ENCODE measurements at regions not wholly inside any gene's neighbourhood (a gene's known extent, or its start where the extent isn't known, plus 50 kb on each side); places are given as distances from the start of the nearest gene placed in this dataset.
A peak's percentile ranks its signal among the peaks of the same experiment; 100 is the strongest.

GRCh38 chr15:62240121-62241096 is 75.3 kb upstream of the C2CD4B start:
- H3K27me3 Mint-ChIP-seq (ENCODE audit: unreplicated experiment): peaks cover 22% of the 10 kb centered on the region
- peaks cover 10% of the 10 kb centered on the region for H3K9me3 Mint-ChIP-seq (ENCODE audit: unreplicated experiment)
- DNase-seq (ENCODE audit: extremely low spot score, unreplicated experiment): no peak
- H3K27ac Mint-ChIP-seq (ENCODE audit: unreplicated experiment): no peak overlapping the region
- H3K4me1 Mint-ChIP-seq (ENCODE audit: unreplicated experiment): no peaks in the 10 kb centered on the region
- TF ChIP-seq CTCF (IDR thresholded peaks at IDR 0.05): no peak
- no peaks in the 10 kb centered on the region for H3K36me3 Mint-ChIP-seq (ENCODE audit: unreplicated experiment)
- no peak overlapping the region for H3K4me3 Mint-ChIP-seq (ENCODE audit: unreplicated experiment)

- no peak overlapping the region for H3K27ac Mint-ChIP-seq (ENCODE audit: unreplicated experiment)
- DNase-seq (ENCODE audit: extremely low spot score, unreplicated experiment): no peak
- no peaks in the 10 kb centered on the region for H3K36me3 Mint-ChIP-seq (ENCODE audit: unreplicated experiment)
- no peaks in the 10 kb centered on the region for H3K4me1 Mint-ChIP-seq (ENCODE audit: unreplicated experiment)
- H3K27me3 Mint-ChIP-seq (ENCODE audit: unreplicated experiment): peaks cover 25% of the 10 kb centered on the region
- peaks cover 10% of the 10 kb centered on the region for H3K9me3 Mint-ChIP-seq (ENCODE audit: unreplicated experiment)
- TF ChIP-seq CTCF (IDR thresholded peaks at IDR 0.05): peak; percentile 17
- H3K4me3 Mint-ChIP-seq (ENCODE audit: unreplicated experiment): no peak overlapping the region
Observed at GRCh38 chr15:62241135-62241770, 76.2 kb upstream of the C2CD4B start.

- Mint-ChIP-seq H3K4me1 (ENCODE audit: unreplicated experiment) (no peaks in the 10 kb centered on the region), H3K9me3 (ENCODE audit: unreplicated experiment) (peaks cover 8% of the 10 kb centered on the region), H3K36me3 (ENCODE audit: unreplicated experiment) (no peaks in the 10 kb centered on the region), H3K27me3 (ENCODE audit: unreplicated experiment) (peaks cover 27% of the 10 kb centered on the region), H3K4me3 (ENCODE audit: unreplicated experiment) (no peak overlapping the region), H3K27ac (ENCODE audit: unreplicated experiment) (no peak overlapping the region)
- DNase-seq (ENCODE audit: extremely low spot score, unreplicated experiment): no peak
- no peak for TF ChIP-seq CTCF (IDR thresholded peaks at IDR 0.05)
Observed at GRCh38 chr15:62242999-62243398, 77.9 kb upstream of the C2CD4B start.

GRCh38 chr15:62244762-62245161 is 79.7 kb upstream of the C2CD4B start:
- Mint-ChIP-seq H3K9me3 (ENCODE audit: unreplicated experiment) (no peaks in the 10 kb centered on the region), H3K27me3 (ENCODE audit: unreplicated experiment) (peaks cover 24% of the 10 kb centered on the region), H3K4me3 (ENCODE audit: unreplicated experiment) (no peak overlapping the region), H3K27ac (ENCODE audit: unreplicated experiment) (no peak overlapping the region), H3K4me1 (ENCODE audit: unreplicated experiment) (no peaks in the 10 kb centered on the region), H3K36me3 (ENCODE audit: unreplicated experiment) (no peaks in the 10 kb centered on the region)
- DNase-seq (ENCODE audit: extremely low spot score, unreplicated experiment): no peak
- TF ChIP-seq CTCF (IDR thresholded peaks at IDR 0.05): no peak

Measured in osteocyte (in vitro differentiated cells).